ENCODE measurements at regions not wholly inside any gene's neighbourhood (a gene's known extent, or its start where the extent isn't known, plus 50 kb on each side); places are given as distances from the start of the nearest gene placed in this dataset.
"Not testable (repeated sequence)": the region's sequence is repeated elsewhere in the genome, so short reads cannot be mapped to it uniquely, and the experiment has no call there.

DNA sequence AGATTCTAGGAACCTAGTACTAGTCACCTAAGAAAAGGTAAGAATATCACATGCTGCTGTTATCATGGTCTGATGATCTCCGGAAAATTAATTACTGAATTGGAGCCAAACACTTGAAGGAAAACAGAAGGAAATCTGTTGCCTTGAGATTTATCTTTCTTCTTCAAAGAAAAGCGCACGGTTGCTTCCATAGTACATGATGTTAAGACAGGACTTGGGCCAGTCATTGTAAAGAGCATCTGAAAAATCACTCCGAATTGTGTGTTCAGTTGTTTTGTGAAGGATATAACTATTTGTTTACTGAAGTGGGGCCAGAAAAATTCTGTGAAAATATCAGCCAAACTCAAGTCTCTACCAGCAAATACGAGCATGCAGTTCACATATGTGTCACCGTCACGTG is 134.9 kb upstream of the FOXN3 start:
- no peak for DNase-seq (ENCODE audit: low spot score)
- no peak overlapping the region for H3K27ac ChIP-seq
- TF ChIP-seq, protein P1, sequence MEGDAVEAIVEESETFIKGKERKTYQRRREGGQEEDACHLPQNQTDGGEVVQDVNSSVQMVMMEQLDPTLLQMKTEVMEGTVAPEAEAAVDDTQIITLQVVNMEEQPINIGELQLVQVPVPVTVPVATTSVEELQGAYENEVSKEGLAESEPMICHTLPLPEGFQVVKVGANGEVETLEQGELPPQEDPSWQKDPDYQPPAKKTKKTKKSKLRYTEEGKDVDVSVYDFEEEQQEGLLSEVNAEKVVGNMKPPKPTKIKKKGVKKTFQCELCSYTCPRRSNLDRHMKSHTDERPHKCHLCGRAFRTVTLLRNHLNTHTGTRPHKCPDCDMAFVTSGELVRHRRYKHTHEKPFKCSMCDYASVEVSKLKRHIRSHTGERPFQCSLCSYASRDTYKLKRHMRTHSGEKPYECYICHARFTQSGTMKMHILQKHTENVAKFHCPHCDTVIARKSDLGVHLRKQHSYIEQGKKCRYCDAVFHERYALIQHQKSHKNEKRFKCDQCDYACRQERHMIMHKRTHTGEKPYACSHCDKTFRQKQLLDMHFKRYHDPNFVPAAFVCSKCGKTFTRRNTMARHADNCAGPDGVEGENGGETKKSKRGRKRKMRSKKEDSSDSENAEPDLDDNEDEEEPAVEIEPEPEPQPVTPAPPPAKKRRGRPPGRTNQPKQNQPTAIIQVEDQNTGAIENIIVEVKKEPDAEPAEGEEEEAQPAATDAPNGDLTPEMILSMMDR (conservative IDR thresholded peaks at IDR 0.05; ENCODE audit: low read depth), result no peak
- ChIA-PET POLR2A (ENCODE audit: low non-redundant PET) (no interaction called here), CTCF (no interaction called here)

DNA sequence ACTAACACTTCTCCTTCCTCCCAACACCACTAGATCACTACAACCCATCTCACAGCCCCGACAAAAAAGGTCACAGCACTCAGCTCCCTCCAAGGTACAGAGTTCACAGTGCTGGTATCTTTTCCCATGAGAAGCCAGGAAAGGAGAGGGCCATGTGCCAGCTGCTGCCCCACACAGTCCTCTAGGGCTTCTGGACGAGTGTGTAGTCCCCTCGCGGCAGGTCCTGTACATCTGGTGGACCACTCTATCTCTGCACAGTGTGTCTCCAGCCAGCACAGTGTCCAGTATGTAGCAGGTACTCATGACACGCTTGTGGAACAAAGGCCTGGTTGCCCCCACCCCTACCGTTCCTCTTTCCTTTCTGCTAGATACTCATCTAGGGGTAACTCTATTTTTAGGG is 134.4 kb upstream of the FOXN3 start:
- TF ChIP-seq, protein P1 (conservative IDR thresholded peaks at IDR 0.05; ENCODE audit: low read depth), result no peak
- ChIA-PET POLR2A (ENCODE audit: low non-redundant PET) (no interaction called here), CTCF (no interaction called here)
- H3K27ac ChIP-seq, result no peak overlapping the region
- no peak for DNase-seq (ENCODE audit: low spot score)

DNA sequence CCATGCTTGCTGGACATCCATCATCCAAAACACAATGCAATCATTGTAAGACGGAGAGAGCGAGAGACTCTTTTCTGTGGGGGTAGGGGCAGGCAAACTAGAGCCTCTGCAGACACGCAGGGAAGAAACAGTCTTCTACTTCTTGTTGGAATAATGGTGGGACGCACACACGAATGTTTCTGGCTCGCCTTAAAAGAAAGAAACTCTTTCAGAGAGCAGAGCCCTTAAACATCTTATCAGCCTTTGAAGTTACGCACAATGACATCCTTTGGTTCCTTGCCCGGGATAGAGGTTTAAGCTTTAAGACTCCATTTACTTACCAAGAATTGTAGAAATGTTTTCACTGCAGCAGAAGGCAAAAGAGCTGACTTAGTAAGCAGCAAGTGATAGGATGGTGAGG is 133.8 kb upstream of the FOXN3 start:
- ChIA-PET CTCF (no interaction called here), POLR2A (ENCODE audit: low non-redundant PET) (no interaction called here)
- DNase-seq (ENCODE audit: low spot score), result no peak
- TF ChIP-seq, protein P1 (conservative IDR thresholded peaks at IDR 0.05; ENCODE audit: low read depth), result no peak
- no peak overlapping the region for H3K27ac ChIP-seq

DNA sequence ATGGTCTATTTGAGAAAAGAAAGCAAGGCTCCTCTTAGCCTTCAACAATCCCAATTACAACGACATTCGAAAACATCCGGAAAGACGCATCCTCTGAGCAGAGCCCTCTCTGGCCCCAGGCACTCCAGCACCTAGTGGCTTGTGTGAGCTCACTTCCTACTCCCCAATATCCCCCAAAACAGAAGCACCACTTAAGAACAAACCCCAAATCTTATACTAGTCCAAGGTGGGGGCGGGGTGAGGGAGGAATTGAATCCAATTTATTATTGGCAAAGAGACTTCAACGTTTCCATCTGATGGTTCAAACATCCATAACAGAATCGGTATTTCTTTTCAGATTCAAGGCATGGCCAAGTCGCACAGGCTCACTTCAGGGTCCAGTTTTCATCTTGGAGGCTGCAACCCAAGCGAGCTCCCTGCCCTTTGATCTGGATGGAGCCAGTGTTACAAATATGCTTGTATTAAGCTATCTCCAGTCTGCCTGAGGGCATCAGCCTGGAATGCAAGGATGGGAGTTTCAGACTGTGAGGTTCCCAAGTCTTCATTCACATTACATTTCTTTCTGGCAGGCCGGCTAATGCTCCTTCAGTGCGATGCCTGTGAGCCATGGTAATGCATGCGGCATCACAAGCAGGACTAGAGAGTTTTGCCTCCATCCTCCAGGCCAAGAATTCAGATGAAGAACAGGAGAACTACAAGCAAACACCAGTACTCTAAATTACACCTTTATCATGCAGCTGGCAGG is 132.5 kb upstream of the FOXN3 start:
- TF ChIP-seq, protein P1 (conservative IDR thresholded peaks at IDR 0.05; ENCODE audit: low read depth), result no peak
- ChIA-PET CTCF (interaction anchor here (0.8 kb wide), 1 partner anchor 351 kb away, joined by 3 read pairs; no protein-coding TSS in a partner anchor), POLR2A (ENCODE audit: low non-redundant PET) (no interaction called here)
- no peak for DNase-seq (ENCODE audit: low spot score)
- H3K27ac ChIP-seq, result no peak overlapping the region

DNA sequence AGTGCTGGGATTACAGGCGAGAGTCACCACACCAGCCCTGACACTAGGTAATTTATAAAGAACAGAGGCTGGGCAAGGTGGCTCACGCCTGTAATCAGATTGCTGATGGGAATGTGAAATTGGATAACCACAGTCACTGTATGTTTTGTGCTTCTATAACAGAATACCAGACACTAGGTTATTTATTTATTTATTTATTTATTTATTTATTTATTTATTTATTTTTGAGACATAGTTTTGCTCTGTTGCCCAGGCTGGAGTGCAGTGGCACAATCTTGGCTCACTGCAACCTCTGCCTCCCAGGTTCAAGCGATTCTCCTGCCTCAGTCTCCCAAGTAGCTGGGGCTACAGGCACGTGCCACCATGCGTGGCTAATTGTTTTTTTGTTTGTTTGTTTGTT is 130.0 kb upstream of the FOXN3 start:
- H3K27ac ChIP-seq; DNase-seq (ENCODE audit: low spot score); POLR2A ChIA-PET (ENCODE audit: low non-redundant PET); CTCF ChIA-PET: not testable (repeated sequence)

DNA sequence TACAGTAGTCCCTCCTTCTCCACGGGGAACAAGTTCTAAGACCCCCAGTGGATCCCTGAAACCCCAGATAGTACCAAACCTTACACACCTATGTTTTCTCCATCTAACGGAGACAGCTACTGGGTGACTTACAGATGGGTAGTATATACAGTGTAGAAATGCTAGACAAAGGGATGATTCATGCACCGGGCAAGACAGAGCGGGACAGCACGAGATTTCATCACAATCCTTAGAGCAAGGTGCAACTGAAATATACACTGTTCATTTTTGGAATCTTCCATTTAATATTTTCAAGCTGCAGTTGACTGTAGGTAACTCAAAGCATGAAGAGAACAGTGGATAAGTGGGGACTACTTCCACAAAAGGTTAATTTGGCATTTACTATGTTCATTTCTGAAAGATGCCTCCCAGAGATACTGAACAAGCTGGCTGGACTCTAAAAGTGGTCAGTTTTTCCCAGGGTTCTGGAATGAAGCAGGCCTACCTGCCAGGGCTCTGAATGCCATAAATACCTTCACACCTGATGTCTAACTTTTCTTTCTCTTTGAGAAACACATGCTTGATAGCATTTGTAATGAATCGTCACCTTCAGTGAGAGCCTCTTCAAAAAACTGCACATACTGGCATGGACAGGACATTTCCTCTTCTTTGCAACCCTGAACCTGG is 127.7 kb upstream of the FOXN3 start:
- peak; percentile 65 for DNase-seq (ENCODE audit: low spot score)
- TF ChIP-seq, protein P1 (conservative IDR thresholded peaks at IDR 0.05; ENCODE audit: low read depth), result no peak
- no peak overlapping the region for H3K27ac ChIP-seq
- ChIA-PET CTCF (no interaction called here), POLR2A (ENCODE audit: low non-redundant PET) (no interaction called here)

DNA sequence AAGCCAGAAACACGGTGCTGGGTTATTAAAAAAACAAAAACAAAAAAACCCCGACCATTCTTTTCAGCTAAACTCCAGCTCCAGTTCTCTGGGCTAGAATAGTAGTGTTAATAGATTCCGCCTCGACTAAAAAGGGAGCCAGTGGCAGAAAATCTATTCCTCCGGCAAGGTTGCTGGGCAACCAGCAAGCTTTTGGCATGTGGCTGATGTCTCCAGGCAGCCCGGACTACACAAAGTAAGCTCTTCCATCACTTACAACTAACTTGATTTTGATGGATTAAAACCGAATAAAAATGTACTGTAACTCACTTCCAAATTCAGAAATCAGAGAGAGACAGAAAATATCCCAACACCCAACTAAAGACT is 126.4 kb upstream of the FOXN3 start:
- CTCF ChIA-PET, result no interaction called here
- H3K27ac ChIP-seq, result no peak overlapping the region
- TF ChIP-seq, protein P1 (conservative IDR thresholded peaks at IDR 0.05; ENCODE audit: low read depth), result no peak
- DNase-seq (ENCODE audit: low spot score), result no peak
- POLR2A ChIA-PET (ENCODE audit: low non-redundant PET), result no interaction called here

Measured in RWPE1 (cell line).